Breast epithelium (tissue), 4 donors: ENCODE measurements at regions not wholly inside any gene's neighbourhood (a gene's known extent, or its start where the extent isn't known, plus 50 kb on each side); places are given as distances from the start of the nearest gene placed in this dataset.
A peak's percentile ranks its signal among the peaks of the same experiment; 100 is the strongest.

ENCODE experiments used
- DNase-seq, 2 donors: peaks; one replicate each; pipeline ENCODE4 v3.0.0-alpha.2; 2019; ENCODE audit warnings: low spot score in 2 of 2
- H3K27ac ChIP-seq, 2 donors: fragments of 200-600 bp; sonication (generic) in 1 of 2; one replicate each; pipeline ENCODE4 v1.5.1; 2016 to 2019; ENCODE audit warnings: mild to moderate bottlenecking in 1 of 2
- H3K27me3 ChIP-seq, 2 donors: fragments of 200-600 bp; sonication (generic) in 1 of 2; one replicate each; pipeline versions ENCODE4 v1.5.1 to v1.6.0; 2017 to 2019; ENCODE audit warnings: control low read depth in 1 of 2, mild to moderate bottlenecking in 1 of 2
- H3K36me3 ChIP-seq: fragments of 200-600 bp; one replicate; pipeline ENCODE4 v1.5.1; 2019
- H3K4me1 ChIP-seq, 2 donors: fragments of 200-600 bp; sonication (generic); one replicate each; pipeline ENCODE4 v1.5.1; 2016 to 2019; ENCODE audit warnings: control low read depth in 1 of 2
- H3K4me3 ChIP-seq, 3 donors: fragments of 200-600 bp; sonication (generic); 1 replicate in 2 of 3; 2 replicates in 1 of 3; pipeline ENCODE4 v1.5.1; 2016 to 2019; ENCODE audit warnings: mild to moderate bottlenecking in 3 of 3, moderate library complexity in 2 of 3
- H3K9me3 ChIP-seq, 2 donors: fragments of 200-600 bp; sonication (generic) in 1 of 2; one replicate each; pipeline ENCODE4 v1.5.1; 2016 to 2019; ENCODE audit warnings: control low read depth in 1 of 2
- POLR2A ChIP-seq: fragments of 450-650 bp; IDR thresholded peaks from one replicate; pipeline ENCODE4 v1.6.1; 2016; ENCODE audit warnings: antibody characterized with exemption, mild to moderate bottlenecking, moderate library complexity
- POLR2AphosphoS5 ChIP-seq, 3 donors: sonication (generic); formaldehyde crosslinking; IDR thresholded peaks; one replicate each; pipeline ENCODE4 v1.6.1; 2017; ENCODE audit warnings: antibody characterized with exemption in 3 of 3
- intact Hi-C: fragments of 100-400 bp; cut with DNase I; formaldehyde crosslinking; loops from one replicate; pipeline ENCODE4 v1.15.1; 2023; ENCODE audit warnings: low total_unique reads
- TF ChIP-seq, protein P1 (sequence below), 3 donors: fragments of 450-650 bp; IDR thresholded peaks; one replicate each; pipeline ENCODE4 v1.5.1; 2016 to 2017; ENCODE audit warnings: antibody characterized with exemption in 3 of 3, mild to moderate bottlenecking in 3 of 3, moderate library complexity in 3 of 3

DNA sequence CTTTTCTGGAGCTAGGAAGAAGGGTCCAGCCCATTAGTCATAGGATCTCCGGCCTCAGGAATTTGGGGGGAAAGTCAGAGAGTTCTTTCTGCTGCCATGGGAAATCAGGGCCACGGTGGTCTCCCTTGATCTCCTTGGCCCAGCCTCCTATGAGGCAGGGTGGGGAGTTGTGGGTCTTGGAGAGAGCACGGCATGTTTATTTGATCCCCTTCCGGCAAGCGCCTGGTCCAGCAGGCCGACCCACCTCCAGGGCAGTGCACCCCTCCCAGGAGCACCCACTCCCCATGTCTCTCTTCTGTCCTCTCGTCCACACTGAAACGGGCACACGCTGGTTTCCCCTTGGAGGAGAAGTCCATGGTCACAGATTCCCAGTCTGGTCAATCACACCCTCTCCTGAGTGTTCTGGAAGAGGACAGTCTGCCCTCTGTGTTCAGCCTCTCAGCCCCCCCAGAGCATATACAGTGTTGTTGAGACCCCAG lies 464.6 kb upstream of the HS6ST1 start:
- Histone ChIP-seq H3K4me3 (no peak overlapping the region), H3K27ac (no peak overlapping the region), H3K4me1 (no peaks in the 10 kb centered on the region), H3K9me3 (no peaks in the 10 kb centered on the region), H3K27me3 (no peaks in the 10 kb centered on the region), H3K36me3 (no peaks in the 10 kb centered on the region)
- intact Hi-C loops, result no loop called here
- TF ChIP-seq POLR2AphosphoS5 (IDR thresholded peaks at IDR 0.05), result no peak
- TF ChIP-seq, protein P1, sequence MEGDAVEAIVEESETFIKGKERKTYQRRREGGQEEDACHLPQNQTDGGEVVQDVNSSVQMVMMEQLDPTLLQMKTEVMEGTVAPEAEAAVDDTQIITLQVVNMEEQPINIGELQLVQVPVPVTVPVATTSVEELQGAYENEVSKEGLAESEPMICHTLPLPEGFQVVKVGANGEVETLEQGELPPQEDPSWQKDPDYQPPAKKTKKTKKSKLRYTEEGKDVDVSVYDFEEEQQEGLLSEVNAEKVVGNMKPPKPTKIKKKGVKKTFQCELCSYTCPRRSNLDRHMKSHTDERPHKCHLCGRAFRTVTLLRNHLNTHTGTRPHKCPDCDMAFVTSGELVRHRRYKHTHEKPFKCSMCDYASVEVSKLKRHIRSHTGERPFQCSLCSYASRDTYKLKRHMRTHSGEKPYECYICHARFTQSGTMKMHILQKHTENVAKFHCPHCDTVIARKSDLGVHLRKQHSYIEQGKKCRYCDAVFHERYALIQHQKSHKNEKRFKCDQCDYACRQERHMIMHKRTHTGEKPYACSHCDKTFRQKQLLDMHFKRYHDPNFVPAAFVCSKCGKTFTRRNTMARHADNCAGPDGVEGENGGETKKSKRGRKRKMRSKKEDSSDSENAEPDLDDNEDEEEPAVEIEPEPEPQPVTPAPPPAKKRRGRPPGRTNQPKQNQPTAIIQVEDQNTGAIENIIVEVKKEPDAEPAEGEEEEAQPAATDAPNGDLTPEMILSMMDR (IDR thresholded peaks at IDR 0.05), result no peak
- TF ChIP-seq POLR2A, result no peak
- DNase-seq, result no peak

DNA sequence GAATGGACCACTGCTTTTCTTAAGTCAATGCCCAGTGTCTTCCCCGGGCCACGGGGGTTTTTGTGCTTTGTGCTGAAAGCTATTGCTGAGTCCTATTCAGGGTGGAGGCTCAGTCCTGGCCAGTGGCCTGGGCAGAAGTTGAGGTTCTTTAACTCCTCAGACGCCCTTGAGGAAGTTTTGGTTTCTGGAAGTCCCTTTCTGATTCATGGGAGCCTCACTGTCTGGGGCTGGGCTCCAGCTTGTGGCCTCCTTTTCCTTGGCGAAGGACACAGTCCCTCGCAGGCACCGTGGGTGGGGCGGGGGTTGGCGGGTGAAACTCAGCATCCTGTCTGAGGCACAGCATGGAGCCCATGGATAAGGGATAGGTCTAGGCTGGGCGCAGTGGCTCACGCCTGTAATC lies 465.2 kb upstream of the HS6ST1 start:
- H3K4me1 ChIP-seq, result no peaks in the 10 kb centered on the region
- DNase-seq, result no peak
- no peaks in the 10 kb centered on the region for H3K36me3 ChIP-seq

DNA sequence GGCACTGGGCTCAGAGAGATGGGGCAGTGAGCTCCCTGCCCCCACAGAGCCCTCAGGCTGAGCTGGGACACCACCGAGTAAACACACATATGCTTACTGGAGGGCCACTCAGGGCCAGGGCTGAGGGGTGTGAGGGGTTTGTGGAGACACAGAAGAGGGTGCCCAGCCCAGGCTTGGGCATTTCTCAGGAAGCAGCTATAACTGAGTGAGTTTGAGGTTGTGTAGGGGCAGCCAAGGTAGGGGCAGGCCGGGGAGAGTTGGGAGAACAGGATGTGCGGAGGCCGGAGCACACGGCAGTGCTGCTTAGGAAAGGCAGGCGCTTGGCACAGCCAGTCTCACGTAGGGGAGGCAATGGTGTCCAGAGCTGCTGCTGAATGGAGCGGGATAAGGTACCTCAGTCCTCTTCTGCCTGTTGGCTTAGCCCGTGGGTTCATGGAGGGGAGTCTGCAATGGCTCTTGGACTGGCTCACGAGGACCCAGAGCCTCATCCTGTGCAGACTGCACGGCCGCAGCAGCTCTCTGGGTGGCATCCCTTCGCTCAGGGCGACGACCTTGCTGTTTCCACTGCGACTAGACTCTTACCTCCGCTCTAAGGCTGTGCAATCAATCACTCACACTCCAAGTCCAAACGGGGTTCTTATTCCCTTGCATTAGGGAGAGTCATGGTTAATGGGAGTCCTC lies 466.1 kb upstream of the HS6ST1 start:
- peak in 1 of 2 donors; percentile 5 for DNase-seq
- intact Hi-C loops, result no loop called here
- Histone ChIP-seq H3K4me3 (no peak overlapping the region), H3K27ac (no peak overlapping the region), H3K36me3 (no peaks in the 10 kb centered on the region), H3K9me3 (no peaks in the 10 kb centered on the region), H3K4me1 (no peaks in the 10 kb centered on the region), H3K27me3 (no peaks in the 10 kb centered on the region)
- TF ChIP-seq, protein P1 (IDR thresholded peaks at IDR 0.05), result no peak
- TF ChIP-seq POLR2A (no peak), POLR2AphosphoS5 (IDR thresholded peaks at IDR 0.05) (no peak)

More for the DNA sequence above, 465.2 kb upstream of the HS6ST1 start:
- H3K9me3 ChIP-seq, result no peaks in the 10 kb centered on the region
- H3K27ac ChIP-seq, result no peak overlapping the region
- H3K27me3 ChIP-seq, result no peaks in the 10 kb centered on the region
- no peak overlapping the region for H3K4me3 ChIP-seq
- intact Hi-C loops, result no loop called here
- no peak for TF ChIP-seq POLR2A
- TF ChIP-seq, protein P1 (IDR thresholded peaks at IDR 0.05), result no peak
- TF ChIP-seq POLR2AphosphoS5 (IDR thresholded peaks at IDR 0.05), result no peak

DNA sequence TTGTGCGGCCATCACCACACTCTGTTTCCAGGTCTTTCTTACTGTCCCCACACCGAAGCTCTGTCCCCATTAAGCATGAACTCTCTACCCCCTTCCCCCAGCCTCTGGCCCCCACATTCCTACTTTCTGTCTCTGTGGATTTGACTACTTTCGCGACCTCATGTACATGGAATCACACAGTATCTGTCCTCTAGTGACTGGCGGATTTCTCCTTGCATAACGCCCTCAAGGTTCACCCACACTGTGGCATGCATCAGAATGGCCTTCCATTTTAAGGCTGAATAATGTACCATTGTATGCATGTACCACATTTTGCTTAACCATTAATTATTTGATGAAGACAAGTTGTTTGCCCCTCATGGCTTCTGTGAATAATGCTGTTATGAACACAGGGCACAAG lies 467.6 kb upstream of the HS6ST1 start:
- no peak for DNase-seq

More for the DNA sequence above, 467.6 kb upstream of the HS6ST1 start:
- TF ChIP-seq POLR2AphosphoS5 (IDR thresholded peaks at IDR 0.05) (no peak), POLR2A (no peak)
- TF ChIP-seq, protein P1 (IDR thresholded peaks at IDR 0.05), result no peak
- no peaks in the 10 kb centered on the region for H3K27me3 ChIP-seq
- no peaks in the 10 kb centered on the region for H3K36me3 ChIP-seq
- H3K9me3 ChIP-seq, result no peaks in the 10 kb centered on the region
- H3K4me3 ChIP-seq, result no peak overlapping the region
- H3K4me1 ChIP-seq, result no peaks in the 10 kb centered on the region
- peak overlapping the region in 1 of 2 donors; percentile 32 for H3K27ac ChIP-seq
- intact Hi-C loops, result no loop called here
